Smooth muscle cell (in vitro differentiated cells): ENCODE measurements at regions not wholly inside any gene's neighbourhood (a gene's known extent, or its start where the extent isn't known, plus 50 kb on each side); places are given as distances from the start of the nearest gene placed in this dataset.
"Not testable (repeated sequence)": the region's sequence is repeated elsewhere in the genome, so short reads cannot be mapped to it uniquely, and the experiment has no call there.

Experiments
- DNase-seq: peaks from one replicate; lab custom pipeline; 2025; ENCODE audit not compliant: unreplicated experiment; lab: John Stamatoyannopoulos, UW
- H2AFZ ChIP-seq: fragments of 200-600 bp; sonication (generic); 2 replicates; pipeline ENCODE4 v1.6.0; 2016; ENCODE audit warnings: antibody characterized with exemption, low read depth, mild to moderate bottlenecking
- H3F3A ChIP-seq: fragments of 200-600 bp; sonication (generic); 2 replicates; pipeline ENCODE4 v1.6.0; 2017; ENCODE audit warnings: antibody characterized with exemption, low read depth
- H3K27ac ChIP-seq: fragments of 200-600 bp; sonication (generic); 2 replicates; pipeline ENCODE4 v1.5.1; 2016; ENCODE audit warnings: low read depth, mild to moderate bottlenecking
- H3K27me3 ChIP-seq: fragments of 200-600 bp; sonication (generic); 2 replicates; pipeline ENCODE4 v1.6.1; 2016; ENCODE audit warnings: low read depth, mild to moderate bottlenecking
- H3K36me3 ChIP-seq: fragments of 200-600 bp; sonication (generic); 2 replicates; pipeline ENCODE4 v1.5.1; 2016; ENCODE audit warnings: low read depth
- H3K4me1 ChIP-seq: fragments of 200-600 bp; sonication (generic); 2 replicates; pipeline ENCODE4 v1.5.1; 2016; ENCODE audit warnings: low read depth
- H3K4me2 ChIP-seq: fragments of 200-600 bp; sonication (generic); 2 replicates; pipeline ENCODE4 v1.6.0; 2016; ENCODE audit warnings: mild to moderate bottlenecking
- H3K4me3 ChIP-seq: fragments of 200-600 bp; sonication (generic); 2 replicates; pipeline ENCODE4 v1.5.1; 2016; ENCODE audit warnings: mild to moderate bottlenecking
- H3K79me2 ChIP-seq: fragments of 200-600 bp; sonication (generic); 2 replicates; pipeline ENCODE4 v1.6.0; 2016; ENCODE audit warnings: low read depth, mild to moderate bottlenecking
- H3K9ac ChIP-seq: fragments of 200-600 bp; sonication (generic); 2 replicates; pipeline ENCODE4 v1.6.0; 2016; ENCODE audit warnings: low read depth
- H3K9me3 ChIP-seq: fragments of 200-600 bp; sonication (generic); replicated peaks from 2 replicates; pipeline ENCODE4 v1.5.1; 2016; ENCODE audit warnings: low read depth
- H4K20me1 ChIP-seq: fragments of 200-600 bp; sonication (generic); 2 replicates; pipeline ENCODE4 v1.6.0; 2016; ENCODE audit warnings: low read depth
- CTCF ChIP-seq: fragments of 200-600 bp; sonication (generic); IDR thresholded peaks from 2 replicates; pipeline ENCODE4 v1.5.1; 2017; ENCODE audit warnings: borderline replicate concordance, mild to moderate bottlenecking, antibody characterized with exemption; ENCODE audit not compliant: insufficient read depth, poor library complexity, severe bottlenecking
- WGBS: methylation state at CpG from one replicate; pipeline ENCODE4 v1.1.7; 2016; ENCODE audit warnings: low lambda C conversion rate; 5-methylcytosine and 5-hydroxymethylcytosine counted together

DNA sequence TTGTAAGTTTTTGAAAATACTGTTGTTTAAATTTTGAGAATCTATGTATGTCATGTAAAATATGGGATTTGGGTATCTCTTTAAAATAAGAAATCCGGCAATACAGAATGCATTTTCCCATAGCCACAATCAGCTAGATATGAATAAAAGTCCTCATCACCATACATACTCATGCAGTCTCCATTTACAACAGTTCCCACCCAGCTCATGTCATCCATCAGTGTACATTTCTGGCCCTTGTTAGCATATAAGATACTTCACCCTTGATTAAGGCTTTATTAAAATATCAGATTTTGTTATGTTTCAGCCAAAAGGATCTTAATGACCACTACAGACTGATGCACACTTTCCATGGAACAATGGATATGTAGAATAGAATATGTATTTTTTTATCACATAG is 218.0 kb downstream of the DPY19L2 start:
- Histone ChIP-seq H3K9me3 (no peaks in the 10 kb centered on the region), H3K27ac (no peak overlapping the region), H2AFZ (no peak overlapping the region), H3K4me3 (no peak overlapping the region), H3K9ac (no peak overlapping the region), H3F3A (no peaks in the 10 kb centered on the region), H3K4me1 (no peaks in the 10 kb centered on the region), H3K27me3 (no peaks in the 10 kb centered on the region), H4K20me1 (no peaks in the 10 kb centered on the region), H3K36me3 (no peaks in the 10 kb centered on the region), H3K79me2 (no peaks in the 10 kb centered on the region), H3K4me2 (no peak overlapping the region)
- no peak for DNase-seq
- WGBS = 86% methylated on average over 1 of the region's 1 CpG
- TF ChIP-seq CTCF = no peak

DNA sequence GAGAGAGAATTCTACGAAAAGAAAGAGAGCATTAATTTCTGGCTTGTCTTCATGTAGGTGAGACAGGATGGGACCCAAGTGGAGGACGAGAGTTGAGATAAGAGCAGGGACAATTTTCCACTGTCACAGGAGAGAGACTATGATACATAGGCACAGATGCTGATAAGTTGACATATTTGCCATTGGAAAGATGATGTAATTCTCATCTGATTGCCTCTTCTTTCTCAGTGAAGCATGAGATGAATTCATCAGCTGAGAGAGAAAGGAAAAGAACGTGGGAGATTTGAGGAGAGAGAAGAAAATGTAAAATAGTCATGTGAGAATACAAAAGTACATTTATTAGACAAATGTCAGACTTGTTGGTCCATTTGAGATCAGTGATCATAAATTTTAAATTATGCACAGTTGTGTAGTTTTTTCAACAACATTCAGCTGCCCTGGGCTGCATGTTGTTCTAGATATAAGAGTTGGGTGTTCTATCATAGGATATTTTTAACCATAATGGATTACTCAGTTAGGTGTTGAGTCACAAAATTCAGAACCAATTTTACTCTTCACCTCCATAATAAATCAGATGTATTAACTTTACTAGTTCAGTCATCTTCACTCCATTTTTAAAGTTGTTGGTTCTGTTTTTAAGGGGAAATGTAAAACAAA is 222.9 kb downstream of the DPY19L2 start:
- no peaks in the 10 kb centered on the region for H3K27me3 ChIP-seq
- no peaks in the 10 kb centered on the region for H3K4me1 ChIP-seq
- no peaks in the 10 kb centered on the region for H3K79me2 ChIP-seq
- H3K27ac ChIP-seq = no peak overlapping the region
- no peak for TF ChIP-seq CTCF
- WGBS = 79% methylated on average over 3 of the region's 3 CpGs
- H3F3A ChIP-seq = no peaks in the 10 kb centered on the region
- no peak overlapping the region for H3K4me3 ChIP-seq
- no peaks in the 10 kb centered on the region for H3K9me3 ChIP-seq
- no peaks in the 10 kb centered on the region for H3K36me3 ChIP-seq
- H2AFZ ChIP-seq = no peak overlapping the region
- no peaks in the 10 kb centered on the region for H4K20me1 ChIP-seq
- H3K9ac ChIP-seq = no peak overlapping the region
- DNase-seq = no peak
- H3K4me2 ChIP-seq = no peak overlapping the region

GRCh38 chr12:63440048-63440447 is 228.2 kb downstream of the DPY19L2 start:
- Histone ChIP-seq H3K36me3 (no peaks in the 10 kb centered on the region), H3K4me3 (no peak overlapping the region), H3K79me2 (no peaks in the 10 kb centered on the region), H3K4me1 (no peaks in the 10 kb centered on the region), H3K9me3 (no peaks in the 10 kb centered on the region), H3K4me2 (no peak overlapping the region), H2AFZ (no peak overlapping the region), H3K9ac (no peak overlapping the region), H3K27ac (no peak overlapping the region), H3K27me3 (no peaks in the 10 kb centered on the region), H4K20me1 (no peaks in the 10 kb centered on the region), H3F3A (no peaks in the 10 kb centered on the region)
- TF ChIP-seq CTCF = no peak
- no peak for DNase-seq
- 69% methylated on average over 5 of the region's 5 CpGs for WGBS

DNA sequence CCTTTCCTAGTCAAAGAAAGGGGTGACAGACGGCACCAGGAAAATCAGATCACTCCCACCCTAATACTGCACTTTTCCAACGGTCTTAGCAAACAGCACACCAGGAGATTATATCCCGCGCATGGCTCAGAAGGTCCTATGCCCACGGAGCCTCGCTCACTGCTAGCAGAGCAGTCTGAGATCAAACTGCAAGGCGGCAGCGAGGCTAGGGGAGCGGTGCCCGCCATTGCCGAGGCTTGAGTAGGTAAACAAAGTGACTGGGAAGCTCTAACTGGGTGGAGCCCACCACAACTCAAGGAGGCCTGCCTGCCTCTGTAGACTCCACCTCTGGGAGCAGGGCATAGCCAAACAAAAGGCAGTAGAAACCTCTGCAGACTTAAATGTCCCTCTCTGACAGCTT is 233.9 kb downstream of the DPY19L2 start:
- not testable (repeated sequence) for H3K9me3 ChIP-seq, H3K36me3 ChIP-seq, H3K4me3 ChIP-seq, DNase-seq, H3K4me2 ChIP-seq, H3K4me1 ChIP-seq, H3K9ac ChIP-seq, H2AFZ ChIP-seq, H4K20me1 ChIP-seq, H3F3A ChIP-seq, H3K27ac ChIP-seq, H3K27me3 ChIP-seq, H3K79me2 ChIP-seq
- 94% methylated on average over 11 of the region's 11 CpGs for WGBS

- H3K27me3 ChIP-seq, DNase-seq, H4K20me1 ChIP-seq, H3K9ac ChIP-seq, H3K4me1 ChIP-seq, H3K4me2 ChIP-seq, H3K79me2 ChIP-seq, H3K27ac ChIP-seq, H3F3A ChIP-seq, H2AFZ ChIP-seq, H3K9me3 ChIP-seq, H3K36me3 ChIP-seq, H3K4me3 ChIP-seq: not testable (repeated sequence)
Observed at GRCh38 chr12:63427969-63428368, 240.3 kb downstream of the DPY19L2 start.

GRCh38 chr12:63427029-63427428 is 241.3 kb downstream of the DPY19L2 start:
- not testable (repeated sequence) for H3K4me3 ChIP-seq, H3K4me2 ChIP-seq, H3K27me3 ChIP-seq, H3K27ac ChIP-seq, H3K4me1 ChIP-seq, H4K20me1 ChIP-seq, H3K9ac ChIP-seq, H2AFZ ChIP-seq, H3K79me2 ChIP-seq, H3K36me3 ChIP-seq, DNase-seq, H3K9me3 ChIP-seq, H3F3A ChIP-seq
- WGBS = 95% methylated on average over 2 of the region's 2 CpGs
